ENCODE measurements at regions not wholly inside any gene's neighbourhood (a gene's known extent, or its start where the extent isn't known, plus 50 kb on each side); places are given as distances from the start of the nearest gene placed in this dataset.

- DNase-seq, result no peak
Measured at GRCh38 chr5:56585999-56586691, 229.2 kb upstream of the MAP3K1 start.

GRCh38 chr5:56585461-56585860 lies 229.9 kb upstream of the MAP3K1 start:
- no peak for DNase-seq

GRCh38 chr5:56581426-56581825 lies 233.9 kb upstream of the MAP3K1 start:
- no peak for DNase-seq

GRCh38 chr5:56580864-56581263 lies 234.5 kb upstream of the MAP3K1 start:
- DNase-seq, result no peak

GRCh38 chr5:56575821-56576220 lies 239.5 kb upstream of the MAP3K1 start:
- DNase-seq, result no peak

- no peak for DNase-seq
Measured at GRCh38 chr5:56574778-56575177, 240.6 kb upstream of the MAP3K1 start.

GRCh38 chr5:56569566-56569965 lies 245.8 kb upstream of the MAP3K1 start:
- DNase-seq, result no peak

- no peak for DNase-seq
Measured at GRCh38 chr5:56569076-56569475, 246.3 kb upstream of the MAP3K1 start.

- no peak for DNase-seq
Measured at GRCh38 chr5:56567278-56567677, 248.1 kb upstream of the MAP3K1 start.

- DNase-seq, result no peak
Measured at GRCh38 chr5:56566374-56567249, 248.7 kb upstream of the MAP3K1 start.

- DNase-seq, result no peak
Measured at GRCh38 chr5:56565644-56566043, 249.7 kb upstream of the MAP3K1 start.

GRCh38 chr5:56565283-56565615 lies 250.1 kb upstream of the MAP3K1 start:
- no peak for DNase-seq

GRCh38 chr5:56564541-56565282 lies 250.6 kb upstream of the MAP3K1 start:
- DNase-seq, result no peak

- DNase-seq, result no peak
Measured at GRCh38 chr5:56561455-56561854, 253.9 kb upstream of the MAP3K1 start.

- no peak for DNase-seq
Measured at GRCh38 chr5:56558131-56558745, 257.1 kb upstream of the MAP3K1 start.

- DNase-seq, result no peak
Measured at GRCh38 chr5:56557198-56557597, 258.2 kb upstream of the MAP3K1 start.

- DNase-seq, result no peak
Measured at GRCh38 chr5:56552612-56553268, 262.6 kb upstream of the MAP3K1 start.

- DNase-seq, result no peak
Measured at GRCh38 chr5:56550227-56550626, 265.1 kb upstream of the MAP3K1 start.

- DNase-seq, result no peak
Measured at GRCh38 chr5:56549096-56549886, 266.1 kb upstream of the MAP3K1 start.

- no peak for DNase-seq
Measured at GRCh38 chr5:56545016-56545415, 270.3 kb upstream of the MAP3K1 start.

GRCh38 chr5:56543441-56544388 lies 271.6 kb upstream of the MAP3K1 start:
- no peak for DNase-seq

Measured in cerebellar nuclear complex (tissue), 1 donor.